ENCODE measurements at regions not wholly inside any gene's neighbourhood (a gene's known extent, or its start where the extent isn't known, plus 50 kb on each side); places are given as distances from the start of the nearest gene placed in this dataset.

DNA sequence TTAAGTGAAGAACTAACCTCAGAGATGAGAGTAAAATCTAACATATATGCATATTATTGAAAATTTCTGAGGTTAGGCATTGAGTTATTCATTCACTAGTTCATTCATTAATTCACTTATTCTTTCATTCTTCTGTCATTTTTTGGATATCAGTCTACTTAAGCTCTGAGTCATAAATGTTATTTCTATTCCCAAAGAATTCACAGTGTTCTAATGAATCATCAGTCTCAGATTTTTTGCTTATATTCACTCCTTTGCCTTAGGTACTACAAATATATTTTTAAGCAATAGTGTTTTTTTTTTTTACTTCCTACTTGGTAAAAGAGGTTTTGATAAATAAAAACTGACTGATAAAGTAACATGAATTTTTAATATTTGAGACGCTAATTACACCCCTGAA, 95.2 kb upstream of the DKK2 start:
- Histone ChIP-seq H3K79me2 (ENCODE audit: insufficient read depth, low read length) (no peaks in the 10 kb centered on the region), H3K27ac (ENCODE audit: low read depth, low read length) (no peak overlapping the region), H3K4me2 (ENCODE audit: low read length) (no peak overlapping the region), H3K9me3 (ENCODE audit: control insufficient read depth in 1 of 2, insufficient read depth in 1 of 2, low read depth in 1 of 2, low read length in 2 of 2) (no peaks in the 10 kb centered on the region), H3K9ac (ENCODE audit: low read length) (no peak overlapping the region), H3K4me3 (replicated peaks in 1 of 2; ENCODE audit: low read depth in 1 of 2, low read length in 2 of 2) (no peak overlapping the region), H3K27me3 (ENCODE audit: insufficient read depth, low read length) (no peaks in the 10 kb centered on the region), H3K9me2 (ENCODE audit: insufficient read depth) (no peaks in the 10 kb centered on the region), H2AFZ (ENCODE audit: low read depth, low read length, poor library complexity, severe bottlenecking) (no peak overlapping the region), H3K36me3 (ENCODE audit: control insufficient read depth in 1 of 2, insufficient read depth in 2 of 2, low read length in 2 of 2) (no peaks in the 10 kb centered on the region), H4K20me1 (ENCODE audit: insufficient read depth) (no peaks in the 10 kb centered on the region), H3K4me1 (ENCODE audit: control insufficient read depth in 1 of 2, insufficient read depth in 2 of 2, low read length in 2 of 2) (no peaks in the 10 kb centered on the region)
- RAD21 ChIA-PET (ENCODE audit: low non-redundant PET in 1 of 2, low total read pairs in 2 of 2, uncharacterized antibody in 2 of 2, unreplicated experiment in 2 of 2), result no interaction called here
- CTCF ChIA-PET, result no interaction called here
- no TSS peak for BruUV-seq (replicated peaks)
- ATAC-seq (no peak), DNase-seq (ENCODE audit: low read depth, low spot score) (no peak)
- POLR2A ChIA-PET, result no interaction called here
- TF ChIP-seq ZFX (IDR thresholded peaks at IDR 0.05), result no peak
- intact Hi-C loops (cut with micrococcal nuclease), result no loop called here

DNA sequence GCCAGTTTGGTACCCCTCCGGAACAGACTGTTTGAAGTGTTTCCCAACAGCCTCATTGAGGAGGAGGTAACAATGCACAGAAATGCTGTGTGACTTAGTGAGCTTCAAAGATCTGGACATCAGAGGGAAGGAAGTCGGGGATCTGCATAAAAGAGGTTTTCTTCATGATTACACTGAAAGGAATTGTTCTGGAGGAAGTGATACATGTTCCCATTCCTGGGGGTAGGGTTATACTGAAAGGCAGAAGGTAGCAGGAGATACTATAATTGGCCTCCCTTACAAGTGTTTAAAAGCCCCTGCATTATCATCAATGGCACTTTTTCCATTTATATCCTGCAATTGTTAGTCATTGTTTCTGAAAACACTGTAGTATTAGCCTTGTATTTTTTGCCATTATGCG, 94.0 kb upstream of the DKK2 start:
- intact Hi-C loops (cut with micrococcal nuclease), result no loop called here
- no peak for ATAC-seq
- no peak overlapping the region for H3K9ac ChIP-seq (ENCODE audit: low read length)
- H3K9me2 ChIP-seq (ENCODE audit: insufficient read depth), result no peaks in the 10 kb centered on the region
- H4K20me1 ChIP-seq (ENCODE audit: insufficient read depth), result no peaks in the 10 kb centered on the region
- TF ChIP-seq, protein P1, sequence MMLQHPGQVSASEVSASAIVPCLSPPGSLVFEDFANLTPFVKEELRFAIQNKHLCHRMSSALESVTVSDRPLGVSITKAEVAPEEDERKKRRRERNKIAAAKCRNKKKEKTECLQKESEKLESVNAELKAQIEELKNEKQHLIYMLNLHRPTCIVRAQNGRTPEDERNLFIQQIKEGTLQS (IDR thresholded peaks at IDR 0.05), result no peak
- TF ChIP-seq, protein P2, sequence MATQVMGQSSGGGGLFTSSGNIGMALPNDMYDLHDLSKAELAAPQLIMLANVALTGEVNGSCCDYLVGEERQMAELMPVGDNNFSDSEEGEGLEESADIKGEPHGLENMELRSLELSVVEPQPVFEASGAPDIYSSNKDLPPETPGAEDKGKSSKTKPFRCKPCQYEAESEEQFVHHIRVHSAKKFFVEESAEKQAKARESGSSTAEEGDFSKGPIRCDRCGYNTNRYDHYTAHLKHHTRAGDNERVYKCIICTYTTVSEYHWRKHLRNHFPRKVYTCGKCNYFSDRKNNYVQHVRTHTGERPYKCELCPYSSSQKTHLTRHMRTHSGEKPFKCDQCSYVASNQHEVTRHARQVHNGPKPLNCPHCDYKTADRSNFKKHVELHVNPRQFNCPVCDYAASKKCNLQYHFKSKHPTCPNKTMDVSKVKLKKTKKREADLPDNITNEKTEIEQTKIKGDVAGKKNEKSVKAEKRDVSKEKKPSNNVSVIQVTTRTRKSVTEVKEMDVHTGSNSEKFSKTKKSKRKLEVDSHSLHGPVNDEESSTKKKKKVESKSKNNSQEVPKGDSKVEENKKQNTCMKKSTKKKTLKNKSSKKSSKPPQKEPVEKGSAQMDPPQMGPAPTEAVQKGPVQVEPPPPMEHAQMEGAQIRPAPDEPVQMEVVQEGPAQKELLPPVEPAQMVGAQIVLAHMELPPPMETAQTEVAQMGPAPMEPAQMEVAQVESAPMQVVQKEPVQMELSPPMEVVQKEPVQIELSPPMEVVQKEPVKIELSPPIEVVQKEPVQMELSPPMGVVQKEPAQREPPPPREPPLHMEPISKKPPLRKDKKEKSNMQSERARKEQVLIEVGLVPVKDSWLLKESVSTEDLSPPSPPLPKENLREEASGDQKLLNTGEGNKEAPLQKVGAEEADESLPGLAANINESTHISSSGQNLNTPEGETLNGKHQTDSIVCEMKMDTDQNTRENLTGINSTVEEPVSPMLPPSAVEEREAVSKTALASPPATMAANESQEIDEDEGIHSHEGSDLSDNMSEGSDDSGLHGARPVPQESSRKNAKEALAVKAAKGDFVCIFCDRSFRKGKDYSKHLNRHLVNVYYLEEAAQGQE (IDR thresholded peaks at IDR 0.05; ENCODE audit: low read depth), result no peak
- TF ChIP-seq SIN3A (IDR thresholded peaks at IDR 0.05; ENCODE audit: low read depth) (no peak), RAD21 (IDR thresholded peaks at IDR 0.05; ENCODE audit: low read depth) (no peak)
- no TSS peak for BruUV-seq (replicated peaks)
- no peaks in the 10 kb centered on the region for H3K27me3 ChIP-seq (ENCODE audit: insufficient read depth, low read length)
- no peaks in the 10 kb centered on the region for H3K4me1 ChIP-seq (ENCODE audit: control insufficient read depth in 1 of 2, insufficient read depth in 2 of 2, low read length in 2 of 2)
- RAD21 ChIA-PET (ENCODE audit: low non-redundant PET in 1 of 2, low total read pairs in 2 of 2, uncharacterized antibody in 2 of 2, unreplicated experiment in 2 of 2), result no interaction called here
- H3K9me3 ChIP-seq (ENCODE audit: control insufficient read depth in 1 of 2, insufficient read depth in 1 of 2, low read depth in 1 of 2, low read length in 2 of 2), result no peaks in the 10 kb centered on the region
- H3K36me3 ChIP-seq (ENCODE audit: control insufficient read depth in 1 of 2, insufficient read depth in 2 of 2, low read length in 2 of 2), result no peaks in the 10 kb centered on the region
- H3K27ac ChIP-seq (ENCODE audit: low read depth, low read length), result no peak overlapping the region
- no peaks in the 10 kb centered on the region for H3K79me2 ChIP-seq (ENCODE audit: insufficient read depth, low read length)
- H3K4me2 ChIP-seq (ENCODE audit: low read length), result no peak overlapping the region
- H2AFZ ChIP-seq (ENCODE audit: low read depth, low read length, poor library complexity, severe bottlenecking), result no peak overlapping the region
- CTCF ChIA-PET, result no interaction called here
- DNase-seq (ENCODE audit: low read depth, low spot score), result no peak
- no peak overlapping the region for H3K4me3 ChIP-seq (replicated peaks in 1 of 2; ENCODE audit: low read depth in 1 of 2, low read length in 2 of 2)
- POLR2A ChIA-PET, result no interaction called here
